NCI-H2227 treated with DMSO at 0.1 percent for 48 hours (cell line): ENCODE measurements at regions not wholly inside any gene's neighbourhood (a gene's known extent, or its start where the extent isn't known, plus 50 kb on each side); places are given as distances from the start of the nearest gene placed in this dataset.

Source experiments
- DNase-seq: peaks from one replicate; lab custom pipeline; 2025; lab: John Stamatoyannopoulos, UW

GRCh38 chr9:7238247-7238637 is 480.5 kb downstream of the KDM4C start:
- no peak for DNase-seq

- DNase-seq: no peak
These were observed 479.9 kb downstream of the KDM4C start for GRCh38 chr9:7237473-7238246.

- no peak for DNase-seq
These were observed 478.4 kb downstream of the KDM4C start for GRCh38 chr9:7236186-7236585.

GRCh38 chr9:7234144-7234543 is 476.4 kb downstream of the KDM4C start:
- DNase-seq: no peak

GRCh38 chr9:7229571-7229970 is 471.8 kb downstream of the KDM4C start:
- DNase-seq: no peak

- DNase-seq: no peak
These were observed 471.0 kb downstream of the KDM4C start for GRCh38 chr9:7228726-7229125.

- DNase-seq: no peak
These were observed 470.2 kb downstream of the KDM4C start for GRCh38 chr9:7227951-7228350.

GRCh38 chr9:7226007-7226640 is 468.4 kb downstream of the KDM4C start:
- DNase-seq: no peak
